GM19043 (cell line): ENCODE measurements at regions not wholly inside any gene's neighbourhood (a gene's known extent, or its start where the extent isn't known, plus 50 kb on each side); places are given as distances from the start of the nearest gene placed in this dataset.

Experiments used
- ATAC-seq: cut with Tn5 transposase; IDR thresholded peaks from one replicate; pipeline ENCODE4 v1.9.1; 2021; ENCODE audit warnings: low read depth; ENCODE audit not compliant: unreplicated experiment

DNA sequence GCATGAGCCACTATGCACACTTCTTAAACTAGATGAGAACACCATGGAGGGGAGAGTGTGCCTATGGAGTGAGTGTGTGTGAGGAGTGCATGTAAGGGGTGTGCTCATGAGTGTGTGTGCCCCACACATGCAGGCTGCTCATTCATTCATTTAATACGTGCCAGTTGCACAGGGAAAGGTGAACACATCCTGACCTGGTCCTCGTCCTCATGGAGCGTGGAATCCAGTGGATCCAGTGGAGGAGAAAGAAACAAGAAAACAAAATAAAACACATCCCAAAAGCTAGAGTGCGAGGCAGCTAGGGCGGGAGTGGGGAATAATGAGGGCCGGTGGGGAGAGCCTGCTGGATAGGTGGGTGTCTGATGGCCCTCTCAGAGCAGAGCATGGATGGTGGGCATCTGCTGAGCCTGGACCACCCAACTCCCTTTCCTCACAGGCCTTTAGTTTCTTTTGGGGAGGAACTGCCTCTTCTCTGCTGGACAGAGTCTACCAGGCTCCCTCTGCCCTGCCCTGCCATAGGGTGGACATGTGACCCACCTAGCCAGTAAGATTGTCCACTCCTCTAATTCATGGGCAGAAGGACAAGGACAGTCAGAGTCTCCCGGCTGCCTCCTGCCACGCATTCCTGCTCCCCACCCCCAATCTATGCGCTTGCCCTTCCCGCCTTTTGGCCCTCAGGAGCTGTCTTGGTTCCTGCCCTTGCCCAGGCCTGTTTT lies 204.3 kb downstream of the RAB11FIP4 start:
- ATAC-seq: no peak

GRCh38 chr17:31595076-31595475 lies 203.6 kb downstream of the RAB11FIP4 start:
- no peak for ATAC-seq

- no peak for ATAC-seq
These were observed 202.9 kb downstream of the RAB11FIP4 start for GRCh38 chr17:31594416-31594815.

GRCh38 chr17:31593806-31594205 lies 202.3 kb downstream of the RAB11FIP4 start:
- no peak for ATAC-seq

GRCh38 chr17:31591924-31592323 lies 200.4 kb downstream of the RAB11FIP4 start:
- no peak for ATAC-seq

GRCh38 chr17:31588512-31588911 lies 197.0 kb downstream of the RAB11FIP4 start:
- ATAC-seq: no peak

- no peak for ATAC-seq
These were observed 196.6 kb downstream of the RAB11FIP4 start for GRCh38 chr17:31588034-31588433.
